A549 (cell line): ENCODE measurements at regions not wholly inside any gene's neighbourhood (a gene's known extent, or its start where the extent isn't known, plus 50 kb on each side); places are given as distances from the start of the nearest gene placed in this dataset.

Source experiments
- CBX8 ChIP-seq: fragments of 200-600 bp; sonication (generic); IDR thresholded peaks from 2 replicates; pipeline ENCODE4 v1.6.1; 2016
- CHD2 ChIP-seq: fragments of 150-350 bp; IDR thresholded peaks from 2 replicates; pipeline ENCODE4 v1.6.1; 2014; ENCODE audit warnings: low read length; ENCODE audit not compliant: partially characterized antibody
- HOXA7 ChIP-seq: fragments of 250-450 bp; sonication (Bioruptor Pico); IDR thresholded peaks from 2 replicates; pipeline ENCODE4 v1.5.0; 2020; ENCODE audit warnings: mild to moderate bottlenecking, moderate library complexity
- JUN ChIP-seq, 2 experiments: fragments of >200 bp; sonication (Bioruptor Twin); formaldehyde crosslinking; IDR thresholded peaks; 2 replicates in 1 of 2; 3 replicates in 1 of 2; pipeline ENCODE4 v1.6.1; 2016 to 2017
- JUNB ChIP-seq: fragments of >200 bp; sonication (Bioruptor Twin); formaldehyde crosslinking; IDR thresholded peaks from 2 replicates; pipeline ENCODE4 v1.6.1; 2016
- MYC ChIP-seq: IDR thresholded peaks from 2 replicates; pipeline ENCODE4 v1.6.1; 2012; ENCODE audit warnings: mild to moderate bottlenecking, inconsistent platforms, low read length, improper control_type of control experiment, borderline replicate concordance
- RAD21 ChIP-seq, 2 experiments: fragments of >200 bp in 1 of 2; sonication (Bioruptor Twin) in 1 of 2; formaldehyde crosslinking in 1 of 2; IDR thresholded peaks in 1 of 2; conservative IDR thresholded peaks in 1 of 2; 2 replicates in 1 of 2; 3 replicates in 1 of 2; pipeline ENCODE4 v1.6.1; 2012 to 2018; ENCODE audit warnings: inconsistent platforms in 1 of 2
- TF ChIP-seq, protein P1 (sequence below): fragments of >200 bp; sonication (Bioruptor Twin); formaldehyde crosslinking; IDR thresholded peaks from 3 replicates; pipeline ENCODE4 v1.5.1; 2016
- TF ChIP-seq, protein P2 (sequence below): fragments of 200-600 bp; sonication (generic); IDR thresholded peaks from 2 replicates; pipeline ENCODE4 v1.6.1; 2016; ENCODE audit warnings: antibody characterized with exemption, mild to moderate bottlenecking, moderate library complexity
- TF ChIP-seq, protein P3 (sequence below): fragments of 250-450 bp; sonication (Bioruptor Pico); IDR thresholded peaks from 2 replicates; pipeline ENCODE4 v1.5.0; 2021; ENCODE audit warnings: mild to moderate bottlenecking, moderate library complexity, borderline replicate concordance

DNA sequence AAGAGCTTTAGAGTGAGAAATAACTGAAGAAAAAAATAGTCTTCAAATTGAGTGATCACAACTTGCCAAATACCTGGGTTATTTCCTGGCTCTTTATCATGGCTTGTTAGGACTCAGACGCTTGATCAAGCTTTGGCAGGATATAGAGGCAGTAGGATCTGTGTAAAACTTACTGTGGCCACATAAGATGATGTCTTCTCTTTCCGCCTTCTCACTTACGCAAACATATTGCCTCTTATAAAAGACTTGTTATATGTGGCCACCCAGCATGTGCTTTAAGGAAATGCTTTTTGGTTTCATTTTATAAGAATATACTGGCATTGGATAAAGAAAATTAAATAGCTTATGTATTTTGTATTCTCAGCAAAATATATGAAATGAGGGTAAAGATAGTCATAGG, 101.8 kb upstream of the AKIRIN2 start:
- TF ChIP-seq JUNB (no peak), CBX8 (no peak), CHD2 (no peak), RAD21 (conservative IDR thresholded peaks at IDR 0.05 in 1 of 2, IDR thresholded peaks at IDR 0.05 in 1 of 2) (no peak), HOXA7 (no peak), JUN (IDR thresholded peaks at IDR 0.05) (no peak), MYC (no peak)
- TF ChIP-seq, protein P1, sequence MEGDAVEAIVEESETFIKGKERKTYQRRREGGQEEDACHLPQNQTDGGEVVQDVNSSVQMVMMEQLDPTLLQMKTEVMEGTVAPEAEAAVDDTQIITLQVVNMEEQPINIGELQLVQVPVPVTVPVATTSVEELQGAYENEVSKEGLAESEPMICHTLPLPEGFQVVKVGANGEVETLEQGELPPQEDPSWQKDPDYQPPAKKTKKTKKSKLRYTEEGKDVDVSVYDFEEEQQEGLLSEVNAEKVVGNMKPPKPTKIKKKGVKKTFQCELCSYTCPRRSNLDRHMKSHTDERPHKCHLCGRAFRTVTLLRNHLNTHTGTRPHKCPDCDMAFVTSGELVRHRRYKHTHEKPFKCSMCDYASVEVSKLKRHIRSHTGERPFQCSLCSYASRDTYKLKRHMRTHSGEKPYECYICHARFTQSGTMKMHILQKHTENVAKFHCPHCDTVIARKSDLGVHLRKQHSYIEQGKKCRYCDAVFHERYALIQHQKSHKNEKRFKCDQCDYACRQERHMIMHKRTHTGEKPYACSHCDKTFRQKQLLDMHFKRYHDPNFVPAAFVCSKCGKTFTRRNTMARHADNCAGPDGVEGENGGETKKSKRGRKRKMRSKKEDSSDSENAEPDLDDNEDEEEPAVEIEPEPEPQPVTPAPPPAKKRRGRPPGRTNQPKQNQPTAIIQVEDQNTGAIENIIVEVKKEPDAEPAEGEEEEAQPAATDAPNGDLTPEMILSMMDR: no peak
- TF ChIP-seq, protein P2, sequence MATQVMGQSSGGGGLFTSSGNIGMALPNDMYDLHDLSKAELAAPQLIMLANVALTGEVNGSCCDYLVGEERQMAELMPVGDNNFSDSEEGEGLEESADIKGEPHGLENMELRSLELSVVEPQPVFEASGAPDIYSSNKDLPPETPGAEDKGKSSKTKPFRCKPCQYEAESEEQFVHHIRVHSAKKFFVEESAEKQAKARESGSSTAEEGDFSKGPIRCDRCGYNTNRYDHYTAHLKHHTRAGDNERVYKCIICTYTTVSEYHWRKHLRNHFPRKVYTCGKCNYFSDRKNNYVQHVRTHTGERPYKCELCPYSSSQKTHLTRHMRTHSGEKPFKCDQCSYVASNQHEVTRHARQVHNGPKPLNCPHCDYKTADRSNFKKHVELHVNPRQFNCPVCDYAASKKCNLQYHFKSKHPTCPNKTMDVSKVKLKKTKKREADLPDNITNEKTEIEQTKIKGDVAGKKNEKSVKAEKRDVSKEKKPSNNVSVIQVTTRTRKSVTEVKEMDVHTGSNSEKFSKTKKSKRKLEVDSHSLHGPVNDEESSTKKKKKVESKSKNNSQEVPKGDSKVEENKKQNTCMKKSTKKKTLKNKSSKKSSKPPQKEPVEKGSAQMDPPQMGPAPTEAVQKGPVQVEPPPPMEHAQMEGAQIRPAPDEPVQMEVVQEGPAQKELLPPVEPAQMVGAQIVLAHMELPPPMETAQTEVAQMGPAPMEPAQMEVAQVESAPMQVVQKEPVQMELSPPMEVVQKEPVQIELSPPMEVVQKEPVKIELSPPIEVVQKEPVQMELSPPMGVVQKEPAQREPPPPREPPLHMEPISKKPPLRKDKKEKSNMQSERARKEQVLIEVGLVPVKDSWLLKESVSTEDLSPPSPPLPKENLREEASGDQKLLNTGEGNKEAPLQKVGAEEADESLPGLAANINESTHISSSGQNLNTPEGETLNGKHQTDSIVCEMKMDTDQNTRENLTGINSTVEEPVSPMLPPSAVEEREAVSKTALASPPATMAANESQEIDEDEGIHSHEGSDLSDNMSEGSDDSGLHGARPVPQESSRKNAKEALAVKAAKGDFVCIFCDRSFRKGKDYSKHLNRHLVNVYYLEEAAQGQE: no peak
- TF ChIP-seq, protein P3, sequence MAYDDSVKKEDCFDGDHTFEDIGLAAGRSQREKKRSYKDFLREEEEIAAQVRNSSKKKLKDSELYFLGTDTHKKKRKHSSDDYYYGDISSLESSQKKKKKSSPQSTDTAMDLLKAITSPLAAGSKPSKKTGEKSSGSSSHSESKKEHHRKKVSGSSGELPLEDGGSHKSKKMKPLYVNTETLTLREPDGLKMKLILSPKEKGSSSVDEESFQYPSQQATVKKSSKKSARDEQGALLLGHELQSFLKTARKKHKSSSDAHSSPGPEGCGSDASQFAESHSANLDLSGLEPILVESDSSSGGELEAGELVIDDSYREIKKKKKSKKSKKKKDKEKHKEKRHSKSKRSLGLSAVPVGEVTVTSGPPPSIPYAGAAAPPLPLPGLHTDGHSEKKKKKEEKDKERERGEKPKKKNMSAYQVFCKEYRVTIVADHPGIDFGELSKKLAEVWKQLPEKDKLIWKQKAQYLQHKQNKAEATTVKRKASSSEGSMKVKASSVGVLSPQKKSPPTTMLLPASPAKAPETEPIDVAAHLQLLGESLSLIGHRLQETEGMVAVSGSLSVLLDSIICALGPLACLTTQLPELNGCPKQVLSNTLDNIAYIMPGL: no peak
